ENCODE measurements at regions not wholly inside any gene's neighbourhood (a gene's known extent, or its start where the extent isn't known, plus 50 kb on each side); places are given as distances from the start of the nearest gene placed in this dataset.

DNA sequence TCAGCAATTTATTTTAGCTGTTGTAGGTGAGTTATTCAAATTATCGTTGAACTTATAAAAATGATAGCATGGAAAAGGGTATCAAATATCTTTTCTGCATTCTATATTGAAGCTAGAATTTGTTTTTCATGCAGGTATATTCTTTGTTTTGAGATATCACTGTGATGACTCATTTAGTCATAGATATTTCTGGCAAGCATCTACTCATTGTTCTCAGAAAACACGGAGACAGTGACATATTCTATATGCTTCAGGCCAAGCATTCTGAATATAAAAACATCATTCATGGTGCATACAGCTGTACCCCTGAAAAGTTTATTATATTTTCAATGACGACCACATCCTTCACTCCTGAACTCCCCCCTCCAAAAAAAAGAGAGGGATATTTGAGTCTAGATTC is 150.3 kb upstream of the GRIA1 start:
- no peak overlapping the region for H3K27ac Mint-ChIP-seq
- no peaks in the 10 kb centered on the region for H3K36me3 Mint-ChIP-seq (ENCODE audit: low read depth)
- ChIA-PET POLR2A (no interaction called here), CTCF (interaction anchor here (0.6 kb wide), 1 partner anchor 8 kb away, joined by 3 read pairs; no protein-coding TSS in a partner anchor)
- no peaks in the 10 kb centered on the region for H3K27me3 Mint-ChIP-seq
- no peak for DNase-seq
- no peaks in the 10 kb centered on the region for H3K4me1 Mint-ChIP-seq
- H3K9me3 Mint-ChIP-seq: no peaks in the 10 kb centered on the region
- no peak overlapping the region for H3K4me3 Mint-ChIP-seq

- POLR2A ChIA-PET: no interaction called here
- Mint-ChIP-seq H3K27me3 (no peaks in the 10 kb centered on the region), H3K36me3 (ENCODE audit: low read depth) (no peaks in the 10 kb centered on the region), H3K4me3 (no peak overlapping the region), H3K4me1 (no peaks in the 10 kb centered on the region), H3K9me3 (no peaks in the 10 kb centered on the region), H3K27ac (no peak overlapping the region)
- CTCF ChIA-PET: no interaction called here
- no peak for DNase-seq
These were observed 149.7 kb upstream of the GRIA1 start for GRCh38 chr5:153340738-153341137.

GRCh38 chr5:153342487-153342886 is 148.0 kb upstream of the GRIA1 start:
- Mint-ChIP-seq H3K4me1 (no peaks in the 10 kb centered on the region), H3K27ac (no peak overlapping the region), H3K36me3 (ENCODE audit: low read depth) (no peaks in the 10 kb centered on the region), H3K27me3 (no peaks in the 10 kb centered on the region), H3K4me3 (no peak overlapping the region), H3K9me3 (no peaks in the 10 kb centered on the region)
- CTCF ChIA-PET: no interaction called here
- DNase-seq: no peak
- POLR2A ChIA-PET: no interaction called here

DNA sequence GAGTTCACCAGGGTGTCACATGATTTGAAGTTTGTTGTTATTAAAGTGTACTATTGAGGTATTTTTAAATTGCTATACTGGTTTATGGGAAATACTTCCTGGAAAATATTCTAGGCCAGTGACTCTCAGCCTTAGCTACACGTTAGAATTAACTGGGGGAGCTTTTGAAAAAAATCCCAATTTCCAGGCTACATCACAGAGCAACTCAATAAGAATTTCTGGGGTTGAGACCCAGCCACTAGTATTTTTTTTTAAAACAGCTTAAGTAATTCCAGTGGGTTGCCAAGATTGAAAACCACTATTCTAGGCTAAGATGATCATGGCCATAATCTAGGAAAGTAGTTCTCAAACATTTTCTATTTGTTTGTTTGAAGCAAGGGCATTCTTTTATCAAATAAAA is 142.9 kb upstream of the GRIA1 start:
- CTCF ChIA-PET: no interaction called here
- Mint-ChIP-seq H3K4me3 (no peak overlapping the region), H3K27ac (no peak overlapping the region), H3K9me3 (no peaks in the 10 kb centered on the region), H3K36me3 (ENCODE audit: low read depth) (no peaks in the 10 kb centered on the region), H3K27me3 (peaks cover 5% of the 10 kb centered on the region), H3K4me1 (peaks cover 2% of the 10 kb centered on the region)
- POLR2A ChIA-PET: no interaction called here
- no peak for DNase-seq

DNA sequence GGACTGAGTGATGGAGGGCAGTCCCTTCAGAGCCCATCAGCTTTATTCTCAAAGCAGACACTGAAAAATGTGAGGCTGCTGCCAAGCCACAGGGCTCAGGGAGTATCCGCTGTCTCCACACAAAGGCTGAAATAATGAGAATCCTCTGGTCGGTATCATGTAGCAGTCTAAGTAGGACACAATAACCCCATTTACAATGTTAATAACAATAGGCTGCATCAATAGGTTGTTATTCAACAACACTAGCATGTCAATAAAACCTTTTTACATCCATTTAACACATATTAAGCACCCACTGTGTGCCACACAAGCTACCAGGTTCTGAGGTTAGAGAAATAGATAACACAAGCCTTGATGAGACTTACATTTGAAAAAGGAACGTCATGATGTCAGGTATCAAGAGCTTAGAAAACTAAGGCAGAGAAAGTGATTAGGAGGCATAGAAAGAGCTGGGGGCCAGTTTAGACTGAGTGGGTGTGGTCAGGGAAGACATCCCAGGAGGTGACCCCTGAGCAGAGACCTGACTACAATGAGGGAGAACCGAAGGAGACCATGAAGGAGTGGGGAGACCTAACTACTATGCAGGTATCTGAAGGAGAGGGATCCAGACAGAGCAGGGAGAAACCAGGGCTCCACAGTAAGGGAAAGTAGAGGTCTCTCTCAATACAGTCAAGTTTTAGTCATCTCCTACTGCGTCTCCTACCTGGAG is 140.1 kb upstream of the GRIA1 start:
- POLR2A ChIA-PET: no interaction called here
- no peak overlapping the region for H3K27ac Mint-ChIP-seq
- H3K9me3 Mint-ChIP-seq: no peaks in the 10 kb centered on the region
- H3K4me1 Mint-ChIP-seq: peaks cover 7% of the 10 kb centered on the region
- peaks cover 9% of the 10 kb centered on the region for H3K27me3 Mint-ChIP-seq
- DNase-seq: no peak
- CTCF ChIA-PET: no interaction called here
- no peaks in the 10 kb centered on the region for H3K36me3 Mint-ChIP-seq (ENCODE audit: low read depth)
- no peak overlapping the region for H3K4me3 Mint-ChIP-seq

DNA sequence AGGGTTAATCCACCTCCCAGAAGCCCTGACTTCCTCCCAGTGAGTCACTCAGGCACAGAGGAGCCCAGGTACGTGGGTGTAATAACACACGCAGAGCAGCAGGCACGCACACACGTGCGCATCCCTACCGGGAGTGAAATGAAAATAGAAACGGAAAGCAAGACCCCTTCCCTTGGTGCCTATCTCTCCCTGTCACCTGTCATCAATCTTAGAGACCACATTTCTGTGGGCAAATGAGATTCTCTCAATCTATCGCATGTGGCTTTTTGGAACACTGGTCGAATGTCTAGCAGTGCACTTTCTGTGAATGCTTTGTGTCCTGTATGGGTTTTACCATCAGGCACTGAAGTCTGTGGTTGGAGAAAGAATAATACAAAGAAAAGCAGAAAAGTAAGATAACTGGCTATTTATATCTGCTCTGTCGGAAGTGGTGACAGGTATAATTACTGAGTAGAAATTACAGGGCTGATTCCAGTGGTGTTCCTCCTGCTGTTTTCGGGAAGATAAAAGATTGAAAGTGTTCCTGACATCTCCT is 137.7 kb upstream of the GRIA1 start:
- H3K4me3 Mint-ChIP-seq: no peak overlapping the region
- H3K4me1 Mint-ChIP-seq: peaks cover 7% of the 10 kb centered on the region
- ChIA-PET CTCF (no interaction called here), POLR2A (no interaction called here)
- no peak overlapping the region for H3K27ac Mint-ChIP-seq
- H3K27me3 Mint-ChIP-seq: peaks cover 9% of the 10 kb centered on the region
- H3K9me3 Mint-ChIP-seq: no peaks in the 10 kb centered on the region
- no peak for DNase-seq
- H3K36me3 Mint-ChIP-seq (ENCODE audit: low read depth): no peaks in the 10 kb centered on the region

GRCh38 chr5:153357493-153358112 is 132.9 kb upstream of the GRIA1 start:
- Mint-ChIP-seq H3K4me1 (peaks cover 8% of the 10 kb centered on the region), H3K9me3 (no peaks in the 10 kb centered on the region), H3K36me3 (ENCODE audit: low read depth) (no peaks in the 10 kb centered on the region), H3K27me3 (peaks cover 4% of the 10 kb centered on the region), H3K4me3 (no peak overlapping the region), H3K27ac (no peak overlapping the region)
- POLR2A ChIA-PET: no interaction called here
- CTCF ChIA-PET: no interaction called here
- DNase-seq: no peak

DNA sequence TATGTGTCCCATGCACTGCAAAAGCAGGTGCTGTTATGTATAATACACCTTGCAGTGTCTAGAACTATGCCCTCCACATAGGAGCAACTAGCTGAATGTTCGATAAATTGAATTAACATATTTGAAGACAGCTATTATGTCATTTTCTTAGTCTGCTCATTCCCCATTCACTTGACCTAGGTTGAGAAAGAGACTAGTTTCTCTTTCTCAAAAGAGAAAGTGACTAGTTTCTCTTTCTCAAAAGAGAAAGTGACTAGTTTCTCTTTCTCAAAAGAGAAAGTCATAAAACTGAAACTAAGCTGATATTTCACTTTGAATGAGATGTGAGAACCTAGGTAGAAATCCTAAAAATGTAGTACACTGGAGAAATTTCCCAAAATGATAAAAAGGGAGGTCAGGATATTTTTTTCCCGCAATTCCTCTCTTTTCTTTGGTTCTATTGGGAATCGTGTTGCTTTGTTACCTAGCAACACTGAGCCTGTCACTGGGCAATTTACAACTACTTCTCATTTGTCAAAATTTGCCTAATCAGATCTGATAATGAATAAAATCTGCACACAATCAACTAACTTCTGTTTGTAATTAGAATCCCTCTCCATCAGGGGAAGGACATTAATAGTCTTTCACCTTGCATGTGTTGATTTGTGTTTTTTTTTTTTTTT is 132.0 kb upstream of the GRIA1 start:
- POLR2A ChIA-PET: no interaction called here
- DNase-seq: no peak
- Mint-ChIP-seq H3K36me3 (ENCODE audit: low read depth) (no peaks in the 10 kb centered on the region), H3K4me3 (no peak overlapping the region), H3K9me3 (no peaks in the 10 kb centered on the region), H3K4me1 (peaks cover 2% of the 10 kb centered on the region), H3K27me3 (peaks cover 1% of the 10 kb centered on the region), H3K27ac (no peak overlapping the region)
- CTCF ChIA-PET: no interaction called here

GRCh38 chr5:153360860-153361259 is 129.6 kb upstream of the GRIA1 start:
- Mint-ChIP-seq H3K27ac (no peak overlapping the region), H3K4me3 (no peak overlapping the region), H3K9me3 (no peaks in the 10 kb centered on the region), H3K27me3 (no peaks in the 10 kb centered on the region), H3K4me1 (peaks cover 2% of the 10 kb centered on the region), H3K36me3 (ENCODE audit: low read depth) (no peaks in the 10 kb centered on the region)
- ChIA-PET POLR2A (no interaction called here), CTCF (no interaction called here)
- DNase-seq: no peak

DNA sequence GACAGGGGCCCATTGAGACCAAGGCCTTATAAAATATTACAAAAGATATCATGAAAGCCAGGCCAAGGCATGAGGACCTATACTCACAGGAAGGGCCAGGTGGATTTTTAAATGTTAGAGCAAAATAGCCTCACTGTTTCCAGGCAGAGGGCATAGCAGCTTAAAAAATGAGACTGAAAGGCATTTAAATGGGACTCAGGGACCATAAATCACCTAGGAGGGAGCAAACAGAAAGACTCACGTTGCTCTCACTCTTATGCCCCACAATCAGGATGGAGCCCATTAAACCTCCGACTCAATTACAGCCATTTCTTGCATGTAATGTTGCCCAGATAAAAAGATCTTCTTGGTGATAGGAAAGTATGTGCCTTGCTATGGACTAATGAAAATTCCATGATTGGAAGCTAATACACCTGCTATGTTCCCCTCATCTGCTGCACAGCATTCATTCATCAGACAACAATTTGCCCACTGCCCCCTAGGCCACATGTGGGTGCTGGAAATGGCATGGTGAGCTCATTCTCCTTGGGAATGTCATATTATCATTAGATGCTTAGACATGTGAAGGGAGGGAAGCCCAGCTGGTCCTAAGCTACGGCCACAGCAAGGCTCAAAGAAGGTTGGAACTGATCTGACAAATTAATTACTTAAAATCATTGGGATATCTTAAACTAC is 128.6 kb upstream of the GRIA1 start:
- ChIA-PET POLR2A (no interaction called here), CTCF (no interaction called here)
- Mint-ChIP-seq H3K4me1 (peaks cover 2% of the 10 kb centered on the region), H3K4me3 (no peak overlapping the region), H3K36me3 (ENCODE audit: low read depth) (no peaks in the 10 kb centered on the region), H3K9me3 (no peaks in the 10 kb centered on the region), H3K27me3 (no peaks in the 10 kb centered on the region), H3K27ac (no peak overlapping the region)
- DNase-seq: no peak

GRCh38 chr5:153365547-153365946 is 124.9 kb upstream of the GRIA1 start:
- no peak for DNase-seq
- ChIA-PET CTCF (no interaction called here), POLR2A (no interaction called here)
- H3K27ac Mint-ChIP-seq: no peak overlapping the region
- no peaks in the 10 kb centered on the region for H3K4me1 Mint-ChIP-seq
- no peak overlapping the region for H3K4me3 Mint-ChIP-seq
- no peaks in the 10 kb centered on the region for H3K36me3 Mint-ChIP-seq (ENCODE audit: low read depth)
- H3K9me3 Mint-ChIP-seq: no peaks in the 10 kb centered on the region
- H3K27me3 Mint-ChIP-seq: no peaks in the 10 kb centered on the region

GRCh38 chr5:153367466-153367865 is 123.0 kb upstream of the GRIA1 start:
- H3K4me1 Mint-ChIP-seq: no peaks in the 10 kb centered on the region
- no peaks in the 10 kb centered on the region for H3K36me3 Mint-ChIP-seq (ENCODE audit: low read depth)
- no peaks in the 10 kb centered on the region for H3K27me3 Mint-ChIP-seq
- H3K4me3 Mint-ChIP-seq: no peak overlapping the region
- no peak for DNase-seq
- no peak overlapping the region for H3K27ac Mint-ChIP-seq
- ChIA-PET POLR2A (no interaction called here), CTCF (no interaction called here)
- no peaks in the 10 kb centered on the region for H3K9me3 Mint-ChIP-seq

- CTCF ChIA-PET: no interaction called here
- no peak for DNase-seq
- POLR2A ChIA-PET: no interaction called here
- H3K36me3 Mint-ChIP-seq (ENCODE audit: low read depth): no peaks in the 10 kb centered on the region
- H3K27me3 Mint-ChIP-seq: no peaks in the 10 kb centered on the region
- no peak overlapping the region for H3K27ac Mint-ChIP-seq
- H3K9me3 Mint-ChIP-seq: no peaks in the 10 kb centered on the region
- H3K4me1 Mint-ChIP-seq: no peaks in the 10 kb centered on the region
- no peak overlapping the region for H3K4me3 Mint-ChIP-seq
These were observed 117.9 kb upstream of the GRIA1 start for GRCh38 chr5:153372425-153373129.

Measured in activated CD4-positive, alpha-beta memory T cell treated with anti-CD3 and anti-CD28 coated beads, Interleukin-2, amount 10 ng/mL, durations not matched to agents 7 days and 5 days (primary cell).